HL-60 (cell line): ENCODE measurements at regions not wholly inside any gene's neighbourhood (a gene's known extent, or its start where the extent isn't known, plus 50 kb on each side); places are given as distances from the start of the nearest gene placed in this dataset.

Source experiments
- DNase-seq, 2 experiments: peaks; one replicate each; pipeline ENCODE4 v3.0.0-alpha.2; 2010 to 2020; ENCODE audit warnings: low read depth in 1 of 2, low spot score in 1 of 2
- H3K27ac ChIP-seq: fragments of 250-450 bp; sonication (Bioruptor Pico); replicated peaks from 2 replicates; pipeline ENCODE4 v1.5.1; 2020; ENCODE audit warnings: mild to moderate bottlenecking, moderate library complexity
- H3K27me3 ChIP-seq: fragments of 250-450 bp; sonication (Bioruptor Pico); 2 replicates; pipeline ENCODE4 v1.5.1; 2021; ENCODE audit warnings: mild to moderate bottlenecking, moderate library complexity; ENCODE audit not compliant: insufficient read depth, poor library complexity, severe bottlenecking
- H3K4me3 ChIP-seq: replicated peaks from 2 replicates; pipeline ENCODE4 v1.5.1; 2011; ENCODE audit warnings: mild to moderate bottlenecking, control low read depth, low read length; ENCODE audit not compliant: insufficient read depth
- GABPA ChIP-seq: IDR thresholded peaks from 2 replicates; pipeline ENCODE4 v1.6.1; 2012; ENCODE audit warnings: low read depth
- POLR2AphosphoS5 ChIP-seq: IDR thresholded peaks from 2 replicates; pipeline ENCODE4 v1.6.1; 2012; ENCODE audit warnings: low read depth
- SPI1 ChIP-seq: IDR thresholded peaks from 2 replicates; pipeline ENCODE4 v1.6.1; 2012; ENCODE audit warnings: low read depth, mild to moderate bottlenecking, borderline replicate concordance
- TF ChIP-seq, protein P1 (sequence below): IDR thresholded peaks from one replicate; pipeline ENCODE4 v1.5.1; 2011; ENCODE audit warnings: low read length, control low read depth, inconsistent platforms; ENCODE audit not compliant: insufficient read depth
- TF ChIP-seq, protein P2 (sequence below): IDR thresholded peaks from 2 replicates; pipeline ENCODE4 v1.6.1; 2012; ENCODE audit warnings: low read depth; ENCODE audit not compliant: insufficient replicate concordance

DNA sequence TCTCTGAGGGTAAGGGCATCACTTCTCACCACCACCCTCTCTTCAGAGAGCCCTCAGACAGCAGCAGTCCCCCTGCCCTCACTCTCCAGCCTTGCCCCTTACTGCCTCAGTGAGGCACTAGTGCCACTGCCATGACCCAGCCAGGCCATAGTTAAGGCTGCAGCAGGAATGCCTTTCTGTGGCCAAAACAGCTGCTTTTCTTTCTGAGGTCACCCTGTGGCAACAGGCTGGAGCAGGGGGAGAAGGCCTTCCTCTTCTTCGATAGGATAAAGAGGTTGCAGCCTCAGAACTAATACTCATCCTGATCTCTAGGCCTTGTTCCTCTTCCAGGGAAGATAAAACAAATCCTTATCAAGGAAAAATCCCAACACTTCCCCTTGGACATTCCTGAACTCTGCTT lies 56.8 kb upstream of the ECI2 start:
- H3K27me3 ChIP-seq, result no peaks in the 10 kb centered on the region
- TF ChIP-seq, protein P1, sequence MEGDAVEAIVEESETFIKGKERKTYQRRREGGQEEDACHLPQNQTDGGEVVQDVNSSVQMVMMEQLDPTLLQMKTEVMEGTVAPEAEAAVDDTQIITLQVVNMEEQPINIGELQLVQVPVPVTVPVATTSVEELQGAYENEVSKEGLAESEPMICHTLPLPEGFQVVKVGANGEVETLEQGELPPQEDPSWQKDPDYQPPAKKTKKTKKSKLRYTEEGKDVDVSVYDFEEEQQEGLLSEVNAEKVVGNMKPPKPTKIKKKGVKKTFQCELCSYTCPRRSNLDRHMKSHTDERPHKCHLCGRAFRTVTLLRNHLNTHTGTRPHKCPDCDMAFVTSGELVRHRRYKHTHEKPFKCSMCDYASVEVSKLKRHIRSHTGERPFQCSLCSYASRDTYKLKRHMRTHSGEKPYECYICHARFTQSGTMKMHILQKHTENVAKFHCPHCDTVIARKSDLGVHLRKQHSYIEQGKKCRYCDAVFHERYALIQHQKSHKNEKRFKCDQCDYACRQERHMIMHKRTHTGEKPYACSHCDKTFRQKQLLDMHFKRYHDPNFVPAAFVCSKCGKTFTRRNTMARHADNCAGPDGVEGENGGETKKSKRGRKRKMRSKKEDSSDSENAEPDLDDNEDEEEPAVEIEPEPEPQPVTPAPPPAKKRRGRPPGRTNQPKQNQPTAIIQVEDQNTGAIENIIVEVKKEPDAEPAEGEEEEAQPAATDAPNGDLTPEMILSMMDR, result no peak
- TF ChIP-seq, protein P2, sequence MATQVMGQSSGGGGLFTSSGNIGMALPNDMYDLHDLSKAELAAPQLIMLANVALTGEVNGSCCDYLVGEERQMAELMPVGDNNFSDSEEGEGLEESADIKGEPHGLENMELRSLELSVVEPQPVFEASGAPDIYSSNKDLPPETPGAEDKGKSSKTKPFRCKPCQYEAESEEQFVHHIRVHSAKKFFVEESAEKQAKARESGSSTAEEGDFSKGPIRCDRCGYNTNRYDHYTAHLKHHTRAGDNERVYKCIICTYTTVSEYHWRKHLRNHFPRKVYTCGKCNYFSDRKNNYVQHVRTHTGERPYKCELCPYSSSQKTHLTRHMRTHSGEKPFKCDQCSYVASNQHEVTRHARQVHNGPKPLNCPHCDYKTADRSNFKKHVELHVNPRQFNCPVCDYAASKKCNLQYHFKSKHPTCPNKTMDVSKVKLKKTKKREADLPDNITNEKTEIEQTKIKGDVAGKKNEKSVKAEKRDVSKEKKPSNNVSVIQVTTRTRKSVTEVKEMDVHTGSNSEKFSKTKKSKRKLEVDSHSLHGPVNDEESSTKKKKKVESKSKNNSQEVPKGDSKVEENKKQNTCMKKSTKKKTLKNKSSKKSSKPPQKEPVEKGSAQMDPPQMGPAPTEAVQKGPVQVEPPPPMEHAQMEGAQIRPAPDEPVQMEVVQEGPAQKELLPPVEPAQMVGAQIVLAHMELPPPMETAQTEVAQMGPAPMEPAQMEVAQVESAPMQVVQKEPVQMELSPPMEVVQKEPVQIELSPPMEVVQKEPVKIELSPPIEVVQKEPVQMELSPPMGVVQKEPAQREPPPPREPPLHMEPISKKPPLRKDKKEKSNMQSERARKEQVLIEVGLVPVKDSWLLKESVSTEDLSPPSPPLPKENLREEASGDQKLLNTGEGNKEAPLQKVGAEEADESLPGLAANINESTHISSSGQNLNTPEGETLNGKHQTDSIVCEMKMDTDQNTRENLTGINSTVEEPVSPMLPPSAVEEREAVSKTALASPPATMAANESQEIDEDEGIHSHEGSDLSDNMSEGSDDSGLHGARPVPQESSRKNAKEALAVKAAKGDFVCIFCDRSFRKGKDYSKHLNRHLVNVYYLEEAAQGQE, result no peak
- TF ChIP-seq POLR2AphosphoS5 (no peak), SPI1 (no peak)
- no peak overlapping the region for H3K4me3 ChIP-seq
- DNase-seq, result no peak
- H3K27ac ChIP-seq, result no peak overlapping the region

DNA sequence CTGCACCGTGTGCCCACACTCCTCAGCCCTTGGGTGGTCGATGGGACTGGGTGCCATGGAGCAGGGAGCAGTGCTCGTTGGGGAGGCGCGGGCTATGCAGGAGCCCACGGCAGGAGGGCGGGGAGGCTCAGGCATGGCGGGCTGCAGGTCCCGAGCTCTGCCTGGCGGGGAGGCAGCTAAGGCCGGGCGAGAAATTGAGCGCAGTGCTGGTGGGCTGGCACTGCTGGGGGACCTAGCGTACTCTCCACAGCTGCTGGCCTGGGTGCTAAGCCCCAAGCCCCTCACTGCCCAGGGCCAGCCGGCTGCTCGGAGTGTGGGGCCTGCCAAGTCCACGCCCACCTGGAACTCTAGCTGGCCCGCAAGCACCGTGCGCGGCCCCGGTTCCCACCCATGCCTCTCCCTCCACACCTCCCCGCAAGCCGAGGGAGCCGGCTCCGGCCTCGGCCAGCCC lies 55.9 kb upstream of the ECI2 start:
- DNase-seq, result no peak
- Histone ChIP-seq H3K27ac (no peak overlapping the region), H3K27me3 (no peaks in the 10 kb centered on the region), H3K4me3 (no peak overlapping the region)
- TF ChIP-seq GABPA (no peak), POLR2AphosphoS5 (no peak), SPI1 (no peak)
- TF ChIP-seq, protein P2, result no peak
- TF ChIP-seq, protein P1, result no peak

DNA sequence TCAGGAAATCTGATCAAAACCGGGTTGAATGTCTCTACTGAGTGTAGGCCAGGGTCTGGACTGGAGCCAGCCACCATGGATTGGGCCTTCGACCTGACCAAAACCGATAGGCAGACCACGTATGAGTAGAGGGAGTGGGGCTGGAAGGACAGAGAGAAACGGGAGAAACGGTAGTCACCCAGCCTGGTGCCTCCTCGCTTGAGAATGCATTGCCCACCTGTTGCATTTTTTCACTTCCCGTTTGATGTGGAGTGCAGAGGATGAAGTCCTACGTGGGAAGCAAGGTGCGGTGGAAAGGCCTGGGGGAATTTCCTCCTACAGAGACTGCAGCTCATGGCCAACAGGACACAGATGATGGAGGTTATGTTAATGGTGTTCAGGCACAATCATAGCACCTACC lies 53.9 kb upstream of the ECI2 start:
- no peaks in the 10 kb centered on the region for H3K27me3 ChIP-seq
- H3K4me3 ChIP-seq, result no peak overlapping the region
- TF ChIP-seq, protein P1, result no peak
- TF ChIP-seq, protein P2, result no peak
- no peak overlapping the region for H3K27ac ChIP-seq
- no peak for DNase-seq
